WERI-Rb-1 (cell line): ENCODE measurements at regions not wholly inside any gene's neighbourhood (a gene's known extent, or its start where the extent isn't known, plus 50 kb on each side); places are given as distances from the start of the nearest gene placed in this dataset.

Experiments
- DNase-seq: peaks from one replicate; pipeline ENCODE4 v3.0.0-alpha.2; 2020
- H3K27ac ChIP-seq: fragments of 250-450 bp; sonication (Bioruptor Pico); 2 replicates; pipeline ENCODE4 v1.5.1; 2020; ENCODE audit warnings: mild to moderate bottlenecking, moderate library complexity
- H3K27me3 ChIP-seq: fragments of 250-450 bp; sonication (Bioruptor Pico); 2 replicates; pipeline ENCODE4 v1.5.1; 2021; ENCODE audit warnings: mild to moderate bottlenecking, low read depth, moderate library complexity; ENCODE audit not compliant: insufficient read depth, severe bottlenecking
- H3K36me3 ChIP-seq: fragments of 250-450 bp; sonication (Bioruptor Pico); 2 replicates; pipeline ENCODE4 v1.5.1; 2020; ENCODE audit warnings: mild to moderate bottlenecking, moderate library complexity
- H3K4me3 ChIP-seq: 2 replicates; pipeline ENCODE4 v1.5.1; 2011; ENCODE audit warnings: low read depth, mild to moderate bottlenecking, control low read depth, low read length
- H3K9me3 ChIP-seq: fragments of 250-450 bp; sonication (Bioruptor Pico); 2 replicates; pipeline ENCODE4 v1.5.1; 2021; ENCODE audit warnings: mild to moderate bottlenecking, moderate library complexity; ENCODE audit not compliant: severe bottlenecking
- TF ChIP-seq, protein P1 (sequence below): IDR thresholded peaks from 2 replicates; pipeline ENCODE4 v1.5.1; 2011; ENCODE audit warnings: low read depth, mild to moderate bottlenecking, control low read depth, inconsistent platforms, low read length

DNA sequence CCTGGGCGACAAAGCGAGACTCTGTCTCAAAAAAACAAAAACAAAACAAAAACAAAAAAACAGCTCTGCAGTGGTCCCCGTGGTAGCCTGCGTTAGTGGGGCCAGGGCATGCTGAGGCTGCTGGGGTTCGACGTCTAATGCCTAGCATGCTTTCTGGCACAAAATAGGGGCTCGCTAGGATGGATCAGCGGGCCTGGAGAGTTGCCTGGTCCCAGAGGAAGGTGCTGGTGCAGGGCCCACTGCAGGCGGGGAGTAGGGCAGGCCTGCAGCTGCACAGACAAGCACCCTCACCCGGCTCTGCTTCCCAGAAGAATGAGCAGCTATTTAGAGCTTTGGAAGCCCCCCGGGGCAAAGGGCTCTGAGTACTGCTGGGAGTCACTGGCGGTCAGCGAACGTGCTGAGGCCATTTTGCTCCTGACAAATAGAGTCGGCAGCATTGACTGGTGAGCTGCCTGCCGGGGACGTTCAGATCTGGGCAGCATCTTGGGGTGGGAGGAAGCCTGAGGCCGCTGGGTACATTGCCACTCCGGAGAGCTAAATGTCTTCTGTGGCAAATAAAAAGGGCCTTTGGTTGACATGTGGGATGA is 126.7 kb downstream of the OLFM1 start:
- Histone ChIP-seq H3K27ac (no peak overlapping the region), H3K4me3 (no peak overlapping the region), H3K36me3 (no peaks in the 10 kb centered on the region), H3K9me3 (peaks cover 17% of the 10 kb centered on the region), H3K27me3 (no peaks in the 10 kb centered on the region)
- TF ChIP-seq, protein P1, sequence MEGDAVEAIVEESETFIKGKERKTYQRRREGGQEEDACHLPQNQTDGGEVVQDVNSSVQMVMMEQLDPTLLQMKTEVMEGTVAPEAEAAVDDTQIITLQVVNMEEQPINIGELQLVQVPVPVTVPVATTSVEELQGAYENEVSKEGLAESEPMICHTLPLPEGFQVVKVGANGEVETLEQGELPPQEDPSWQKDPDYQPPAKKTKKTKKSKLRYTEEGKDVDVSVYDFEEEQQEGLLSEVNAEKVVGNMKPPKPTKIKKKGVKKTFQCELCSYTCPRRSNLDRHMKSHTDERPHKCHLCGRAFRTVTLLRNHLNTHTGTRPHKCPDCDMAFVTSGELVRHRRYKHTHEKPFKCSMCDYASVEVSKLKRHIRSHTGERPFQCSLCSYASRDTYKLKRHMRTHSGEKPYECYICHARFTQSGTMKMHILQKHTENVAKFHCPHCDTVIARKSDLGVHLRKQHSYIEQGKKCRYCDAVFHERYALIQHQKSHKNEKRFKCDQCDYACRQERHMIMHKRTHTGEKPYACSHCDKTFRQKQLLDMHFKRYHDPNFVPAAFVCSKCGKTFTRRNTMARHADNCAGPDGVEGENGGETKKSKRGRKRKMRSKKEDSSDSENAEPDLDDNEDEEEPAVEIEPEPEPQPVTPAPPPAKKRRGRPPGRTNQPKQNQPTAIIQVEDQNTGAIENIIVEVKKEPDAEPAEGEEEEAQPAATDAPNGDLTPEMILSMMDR: no peak
- DNase-seq: no peak

DNA sequence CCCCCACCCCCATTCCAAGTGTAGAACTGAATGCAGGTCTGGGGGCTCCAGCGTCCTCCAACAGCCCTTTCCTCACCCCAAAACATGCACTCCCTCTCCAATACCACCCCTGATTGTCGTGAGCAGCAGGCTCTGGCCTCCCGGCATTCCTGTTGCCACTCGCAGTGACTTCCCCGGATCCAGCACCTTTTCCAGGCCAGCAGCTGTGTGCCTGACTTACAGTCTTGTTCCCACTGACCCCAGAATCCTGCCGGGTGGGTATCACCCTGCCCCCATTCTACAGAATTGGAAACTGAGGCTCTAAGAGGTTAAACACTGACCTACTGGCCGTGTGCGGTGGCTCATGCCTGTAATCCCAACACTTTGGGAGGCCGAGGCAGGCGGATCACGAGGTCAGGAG is 127.2 kb downstream of the OLFM1 start:
- no peaks in the 10 kb centered on the region for H3K36me3 ChIP-seq
- DNase-seq: no peak
- no peak overlapping the region for H3K27ac ChIP-seq
- TF ChIP-seq, protein P1: no peak
- H3K27me3 ChIP-seq: no peaks in the 10 kb centered on the region
- peaks cover 17% of the 10 kb centered on the region for H3K9me3 ChIP-seq
- no peak overlapping the region for H3K4me3 ChIP-seq

DNA sequence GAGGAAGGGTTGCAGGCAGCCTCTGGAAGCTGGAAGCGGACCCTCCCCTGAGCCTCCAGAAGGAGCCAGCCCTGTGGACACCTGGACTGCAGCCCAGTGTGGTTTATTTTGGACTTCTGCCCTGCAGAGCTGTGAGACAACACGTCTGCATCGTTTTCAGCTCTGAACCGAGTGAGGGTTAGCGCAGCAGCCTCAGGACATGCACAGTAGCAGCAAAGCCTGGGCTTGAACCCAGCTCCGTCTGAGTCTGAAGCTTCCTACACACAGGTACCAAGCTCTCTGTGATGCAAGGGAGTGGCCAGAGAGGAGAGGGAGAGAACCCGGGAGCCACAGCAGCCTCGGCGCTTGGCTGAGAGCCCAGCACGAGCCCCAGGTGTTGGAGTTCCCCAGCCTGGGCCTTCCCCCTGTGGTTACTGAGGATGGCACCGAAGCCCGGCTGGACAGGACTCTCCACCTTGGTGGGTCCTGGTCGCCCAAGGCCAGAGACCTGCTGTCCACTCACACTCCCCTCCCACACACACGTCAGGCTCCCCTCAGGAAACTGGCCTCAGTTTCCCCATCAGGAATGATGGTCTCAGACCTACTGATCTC is 128.2 kb downstream of the OLFM1 start:
- Histone ChIP-seq H3K4me3 (no peak overlapping the region), H3K36me3 (no peaks in the 10 kb centered on the region), H3K9me3 (peaks cover 16% of the 10 kb centered on the region), H3K27ac (no peak overlapping the region), H3K27me3 (no peaks in the 10 kb centered on the region)
- no peak for DNase-seq
- TF ChIP-seq, protein P1: no peak

DNA sequence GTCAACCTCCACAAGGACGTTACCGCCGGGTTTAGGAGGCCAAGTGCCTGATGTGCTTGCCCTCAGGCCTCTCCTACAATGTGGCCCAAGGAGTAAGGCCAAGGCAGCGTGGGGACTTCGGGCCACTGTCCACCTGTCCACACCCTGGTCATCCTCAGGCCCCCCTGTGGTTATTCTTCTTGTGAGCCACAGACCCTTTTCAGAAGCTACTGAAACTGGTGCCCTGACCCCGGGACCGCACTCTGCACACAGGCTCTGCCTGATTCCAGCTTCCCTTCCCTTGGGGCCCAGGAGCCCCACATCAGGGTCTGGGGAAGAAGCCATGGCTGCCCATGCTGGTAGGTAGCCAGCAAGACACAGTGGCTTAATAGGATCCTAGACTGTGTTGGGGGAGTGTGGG is 128.8 kb downstream of the OLFM1 start:
- Histone ChIP-seq H3K27me3 (no peaks in the 10 kb centered on the region), H3K9me3 (peaks cover 11% of the 10 kb centered on the region)
- TF ChIP-seq, protein P1: no peak

DNA sequence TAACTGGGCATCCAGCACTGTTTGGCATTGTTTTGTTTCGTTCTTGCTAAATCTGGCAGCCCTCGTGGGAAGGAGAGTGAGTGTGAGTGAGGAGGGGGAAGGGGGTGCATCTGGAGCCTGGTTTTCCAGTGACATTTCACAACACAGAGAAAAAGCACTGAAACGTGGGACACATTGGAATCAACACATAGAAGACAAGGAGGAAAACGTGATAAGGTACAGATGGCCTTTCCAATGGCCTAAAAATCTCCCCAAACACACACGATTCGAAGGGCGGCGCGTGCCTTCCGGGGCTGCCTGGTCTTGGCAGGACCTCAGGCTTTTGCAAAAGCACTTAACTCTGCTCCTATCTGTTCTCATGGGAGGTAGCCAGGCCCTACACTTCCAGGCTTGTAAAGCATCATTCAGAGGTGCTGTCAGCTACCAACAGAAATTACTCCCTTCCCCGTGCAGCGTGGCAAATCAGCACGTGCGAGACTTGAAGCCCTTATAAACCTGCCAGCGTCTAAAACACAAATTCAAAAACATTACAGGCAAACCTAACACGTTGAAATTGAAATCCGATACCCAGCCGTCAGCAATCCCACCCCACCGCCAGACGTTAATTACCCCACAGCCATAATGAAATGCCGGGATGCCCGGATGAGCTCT is 129.4 kb downstream of the OLFM1 start:
- TF ChIP-seq, protein P1: no peak

More for the DNA sequence above, 128.8 kb downstream of the OLFM1 start:
- Histone ChIP-seq H3K4me3 (no peak overlapping the region), H3K27ac (no peak overlapping the region), H3K36me3 (no peaks in the 10 kb centered on the region)
- no peak for DNase-seq

More for the DNA sequence above, 129.4 kb downstream of the OLFM1 start:
- Histone ChIP-seq H3K4me3 (no peak overlapping the region), H3K27ac (no peak overlapping the region), H3K27me3 (no peaks in the 10 kb centered on the region), H3K9me3 (peaks cover 4% of the 10 kb centered on the region), H3K36me3 (no peaks in the 10 kb centered on the region)
- no peak for DNase-seq
